ENCODE measurements at regions not wholly inside any gene's neighbourhood (a gene's known extent, or its start where the extent isn't known, plus 50 kb on each side); places are given as distances from the start of the nearest gene placed in this dataset.

DNA sequence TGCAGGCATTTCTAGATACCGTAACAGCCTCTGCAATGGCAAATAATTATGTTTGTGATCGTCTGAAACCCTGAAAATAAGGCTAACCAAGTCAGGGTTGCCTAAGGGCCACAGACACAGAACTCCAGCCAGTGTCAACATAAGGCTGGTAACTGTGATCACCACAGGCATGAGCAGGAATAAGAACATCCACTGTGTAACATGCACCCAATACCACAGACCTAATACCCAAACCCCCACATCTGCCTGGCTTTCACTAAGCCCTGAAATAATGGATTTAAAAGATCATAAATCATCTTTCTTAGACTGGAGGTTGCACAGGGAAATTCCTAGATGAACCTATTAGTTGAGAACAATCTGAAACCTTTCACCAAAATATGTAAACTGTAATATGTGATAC, 394.5 kb downstream of the NFIB start:
- TF ChIP-seq CTCF (IDR thresholded peaks at IDR 0.05) (no peak), POLR2A (IDR thresholded peaks at IDR 0.05; ENCODE audit: low read depth) (no peak), POLR2AphosphoS5 (IDR thresholded peaks at IDR 0.05) (no peak), EP300 (IDR thresholded peaks at IDR 0.05) (no peak)

All from esophagus muscularis mucosa (tissue), 4 donors.